BLaER1 treated with 17β-estradiol and CSF1 and Interleukin-3, amounts not matched to agents 10 nM and 100 nM (cell line): ENCODE measurements at regions not wholly inside any gene's neighbourhood (a gene's known extent, or its start where the extent isn't known, plus 50 kb on each side); places are given as distances from the start of the nearest gene placed in this dataset.

Experiments used
- H3K27ac ChIP-seq, 11 experiments: shearing (Covaris generic); formaldehyde crosslinking; 2 replicates each; pipeline ENCODE4 v1.8.1; 2022
- H3K27me3 ChIP-seq, 11 experiments: shearing (Covaris generic); formaldehyde crosslinking; 2 replicates each; pipeline ENCODE4 v1.8.1; 2022
- H3K36me3 ChIP-seq, 11 experiments: shearing (Covaris generic); formaldehyde crosslinking; 2 replicates each; pipeline ENCODE4 v1.8.1; 2022
- H3K4me1 ChIP-seq, 10 experiments: shearing (Covaris generic); formaldehyde crosslinking; 2 replicates each; pipeline ENCODE4 v1.8.1; 2022
- H3K4me2 ChIP-seq, 11 experiments: shearing (Covaris generic); formaldehyde crosslinking; 2 replicates each; pipeline ENCODE4 v1.8.1; 2022
- H3K4me3 ChIP-seq, 10 experiments: shearing (Covaris generic); formaldehyde crosslinking; 2 replicates each; pipeline ENCODE4 v1.8.1; 2022
- H3K9ac ChIP-seq, 11 experiments: shearing (Covaris generic); formaldehyde crosslinking; 2 replicates each; pipeline ENCODE4 v1.8.1; 2022
- H3K9me3 ChIP-seq, 11 experiments: shearing (Covaris generic); formaldehyde crosslinking; replicated peaks in 1 of 11; 2 replicates each; pipeline ENCODE4 v1.8.1; 2022
- H4K20me1 ChIP-seq, 11 experiments: shearing (Covaris generic); formaldehyde crosslinking; 2 replicates each; pipeline ENCODE4 v1.8.1; 2022
- Cebpa-rat ChIP-seq, 11 experiments: shearing (Covaris generic); IDR thresholded peaks; 2 replicates each; pipeline ENCODE4 v1.8.1; 2022

DNA sequence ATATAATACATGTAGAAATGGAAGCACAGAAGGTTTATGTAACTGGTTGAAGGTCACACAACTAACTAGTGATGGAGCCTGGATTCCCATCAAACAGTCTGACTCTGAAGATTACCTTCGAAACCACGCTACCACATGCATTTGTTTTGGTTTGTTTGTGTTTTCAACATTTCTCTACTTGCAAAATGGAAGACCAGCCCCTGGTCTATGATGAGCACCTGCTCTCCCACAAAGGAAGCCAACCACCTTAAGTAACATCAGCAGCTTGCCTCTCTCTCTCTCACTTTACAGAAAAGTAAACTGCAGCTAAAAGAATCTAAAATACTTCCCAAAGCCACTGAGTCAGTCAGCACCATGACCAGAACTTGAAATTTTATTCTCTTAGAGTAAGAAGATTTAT, 186.9 kb upstream of the TMPO start:
- Histone ChIP-seq H3K4me2 (no peak overlapping the region), H4K20me1 (no peaks in the 10 kb centered on the region), H3K9ac (no peak overlapping the region), H3K9me3 (peaks cover 0 to 21% (median 8%) of the 10 kb centered on the region in 11 experiments; a peak in 11 of 22 replicates), H3K4me1 (peaks cover 0 to 6% (median 0%) of the 10 kb centered on the region in 10 experiments; a peak in 5 of 20 replicates), H3K4me3 (no peak overlapping the region), H3K36me3 (peaks cover 0 to 14% (median 0%) of the 10 kb centered on the region in 11 experiments; a peak in 4 of 22 replicates), H3K27me3 (no peaks in the 10 kb centered on the region), H3K27ac (no peak overlapping the region)
- no peak for TF ChIP-seq Cebpa-rat (IDR thresholded peaks at IDR 0.05)

- no peak overlapping the region for H3K9ac ChIP-seq
- H3K4me1 ChIP-seq: peaks cover 0 to 5% (median 0%) of the 10 kb centered on the region in 10 experiments; a peak in 5 of 20 replicates
Observed at GRCh38 chr12:98329589-98329988, 185.8 kb upstream of the TMPO start.

GRCh38 chr12:98332642-98333041, 182.7 kb upstream of the TMPO start:
- TF ChIP-seq Cebpa-rat (IDR thresholded peaks at IDR 0.05): no peak
- no peaks in the 10 kb centered on the region for H3K4me1 ChIP-seq
- H3K4me3 ChIP-seq: no peak overlapping the region
- no peaks in the 10 kb centered on the region for H3K27me3 ChIP-seq
- no peak overlapping the region for H3K4me2 ChIP-seq
- no peak overlapping the region for H3K27ac ChIP-seq
- H3K36me3 ChIP-seq: peaks cover 0 to 5% (median 0%) of the 10 kb centered on the region in 11 experiments; a peak in 1 of 22 replicates
- no peaks in the 10 kb centered on the region for H3K9me3 ChIP-seq
- H4K20me1 ChIP-seq: no peaks in the 10 kb centered on the region
- no peak overlapping the region for H3K9ac ChIP-seq

More at GRCh38 chr12:98329589-98329988, 185.8 kb upstream of the TMPO start:
- Histone ChIP-seq H3K9me3 (peaks cover 0 to 11% (median 6%) of the 10 kb centered on the region in 11 experiments; a peak in 9 of 22 replicates), H3K4me3 (no peak overlapping the region), H3K27me3 (no peaks in the 10 kb centered on the region), H3K27ac (no peak overlapping the region), H4K20me1 (no peaks in the 10 kb centered on the region), H3K36me3 (peaks cover 0 to 13% (median 0%) of the 10 kb centered on the region in 11 experiments; a peak in 4 of 22 replicates), H3K4me2 (no peak overlapping the region)
- TF ChIP-seq Cebpa-rat (IDR thresholded peaks at IDR 0.05): no peak

- Histone ChIP-seq H3K4me2 (no peak overlapping the region), H3K9me3 (no peaks in the 10 kb centered on the region), H3K27ac (no peak overlapping the region), H4K20me1 (no peaks in the 10 kb centered on the region), H3K4me1 (no peaks in the 10 kb centered on the region), H3K4me3 (no peak overlapping the region), H3K27me3 (no peaks in the 10 kb centered on the region), H3K36me3 (peaks cover 0 to 5% (median 0%) of the 10 kb centered on the region in 11 experiments; a peak in 1 of 22 replicates), H3K9ac (no peak overlapping the region)
- no peak for TF ChIP-seq Cebpa-rat (IDR thresholded peaks at IDR 0.05)
Observed at GRCh38 chr12:98334768-98335167, 180.6 kb upstream of the TMPO start.

- Histone ChIP-seq H3K27me3 (no peaks in the 10 kb centered on the region), H3K27ac (no peak overlapping the region), H4K20me1 (no peaks in the 10 kb centered on the region), H3K9ac (no peak overlapping the region), H3K9me3 (peaks cover 0 to 13% (median 3%) of the 10 kb centered on the region in 11 experiments; a peak in 6 of 22 replicates), H3K4me2 (no peak overlapping the region), H3K36me3 (peaks cover 0 to 23% (median 0%) of the 10 kb centered on the region in 11 experiments; a peak in 4 of 22 replicates), H3K4me1 (no peaks in the 10 kb centered on the region), H3K4me3 (no peak overlapping the region)
- no peak for TF ChIP-seq Cebpa-rat (IDR thresholded peaks at IDR 0.05)
Observed at GRCh38 chr12:98341026-98341425, 174.4 kb upstream of the TMPO start.

- H3K9ac ChIP-seq: no peak overlapping the region
- H3K27ac ChIP-seq: no peak overlapping the region
- H3K36me3 ChIP-seq: peaks cover 0 to 23% (median 0%) of the 10 kb centered on the region in 11 experiments; a peak in 3 of 22 replicates
- H3K9me3 ChIP-seq: peaks cover 0 to 13% (median 5%) of the 10 kb centered on the region in 11 experiments; a peak in 6 of 22 replicates
- no peaks in the 10 kb centered on the region for H4K20me1 ChIP-seq
- no peak for TF ChIP-seq Cebpa-rat (IDR thresholded peaks at IDR 0.05)
- H3K4me2 ChIP-seq: no peak overlapping the region
- no peaks in the 10 kb centered on the region for H3K4me1 ChIP-seq
- no peak overlapping the region for H3K4me3 ChIP-seq
- no peaks in the 10 kb centered on the region for H3K27me3 ChIP-seq
Observed at GRCh38 chr12:98341732-98342131, 173.7 kb upstream of the TMPO start.

DNA sequence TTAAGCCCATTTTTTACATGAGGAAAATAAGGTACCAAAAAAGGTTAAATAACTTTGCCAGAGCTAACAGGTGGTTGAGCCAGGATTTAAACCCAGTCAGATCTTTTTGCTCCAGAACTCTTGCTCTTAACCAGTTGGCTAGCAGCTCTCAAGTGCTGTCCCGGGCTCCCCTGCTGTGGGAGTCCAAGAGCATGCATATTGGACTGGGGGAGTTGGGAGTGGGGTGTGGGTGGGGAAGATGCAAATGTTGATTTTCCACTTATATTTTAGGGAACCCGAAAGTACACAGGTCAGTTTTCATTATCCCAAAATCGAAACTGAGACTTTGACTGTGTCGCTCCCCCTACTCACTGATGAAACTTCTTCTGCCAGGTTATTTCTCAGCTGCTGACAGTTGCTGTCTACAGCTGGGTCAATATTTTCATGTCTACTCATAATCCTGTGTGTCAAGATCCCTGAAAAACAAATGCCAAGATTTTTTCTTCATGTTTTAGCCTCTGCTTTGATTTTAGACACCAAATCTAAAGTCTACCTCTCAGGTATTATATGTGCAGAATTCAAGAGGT, 172.3 kb upstream of the TMPO start:
- no peak overlapping the region for H3K4me3 ChIP-seq
- no peak for TF ChIP-seq Cebpa-rat (IDR thresholded peaks at IDR 0.05)
- H3K9ac ChIP-seq: no peak overlapping the region
- H3K4me2 ChIP-seq: no peak overlapping the region
- no peaks in the 10 kb centered on the region for H4K20me1 ChIP-seq
- no peak overlapping the region for H3K27ac ChIP-seq
- no peaks in the 10 kb centered on the region for H3K27me3 ChIP-seq
- peaks cover 0 to 23% (median 0%) of the 10 kb centered on the region in 11 experiments; a peak in 3 of 22 replicates for H3K36me3 ChIP-seq
- H3K4me1 ChIP-seq: no peaks in the 10 kb centered on the region
- peaks cover 0 to 13% (median 5%) of the 10 kb centered on the region in 11 experiments; a peak in 6 of 22 replicates for H3K9me3 ChIP-seq

DNA sequence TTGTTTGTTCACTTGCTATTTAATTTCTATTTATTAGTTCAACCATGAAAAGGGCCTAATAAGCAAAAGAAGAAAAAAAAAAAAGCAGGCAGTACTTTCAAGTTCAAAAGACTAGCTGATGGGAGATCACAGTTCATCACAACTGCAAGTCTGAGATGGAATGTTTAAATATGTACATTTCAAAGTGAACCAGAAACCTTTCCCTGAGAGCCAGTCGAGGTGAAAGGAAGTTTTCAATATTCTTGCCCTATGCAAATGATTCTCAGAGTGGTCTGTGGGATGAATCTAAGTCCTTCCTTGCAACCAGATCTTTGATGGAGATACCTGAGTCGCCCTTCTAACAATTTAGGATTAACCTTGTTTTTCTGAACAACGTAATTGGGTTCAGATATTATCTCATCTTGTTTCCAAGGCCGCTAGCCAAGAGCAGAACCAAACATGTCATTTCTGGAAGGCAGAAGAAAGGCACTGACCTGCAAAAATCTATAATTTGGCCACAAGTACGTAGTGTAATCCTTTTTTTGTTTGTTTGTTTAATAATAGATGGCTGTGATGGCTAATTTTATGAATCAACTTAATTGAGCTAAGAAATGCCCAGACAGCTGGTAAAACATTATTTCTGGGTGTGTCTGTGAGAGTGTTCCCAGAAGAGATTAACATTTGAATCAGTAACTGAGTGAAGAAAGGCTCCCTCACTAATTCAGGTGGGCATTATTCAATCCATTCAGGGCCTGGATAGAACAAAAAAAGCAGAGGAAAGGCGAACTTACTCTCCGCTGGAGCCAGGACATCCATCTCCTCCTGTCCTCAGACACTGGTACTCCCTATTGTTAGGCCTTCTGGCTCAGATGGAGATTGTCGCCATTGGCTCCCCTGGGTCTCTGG, 171.1 kb upstream of the TMPO start:
- Histone ChIP-seq H3K27me3 (no peaks in the 10 kb centered on the region), H3K9ac (no peak overlapping the region), H3K9me3 (peaks cover 0 to 13% (median 5%) of the 10 kb centered on the region in 11 experiments; a peak in 6 of 22 replicates), H3K36me3 (peaks cover 0 to 23% (median 0%) of the 10 kb centered on the region in 11 experiments; a peak in 3 of 22 replicates), H3K27ac (no peak overlapping the region), H4K20me1 (no peaks in the 10 kb centered on the region), H3K4me1 (no peaks in the 10 kb centered on the region), H3K4me3 (no peak overlapping the region), H3K4me2 (no peak overlapping the region)
- no peak for TF ChIP-seq Cebpa-rat (IDR thresholded peaks at IDR 0.05)

GRCh38 chr12:98345308-98345876, 170.0 kb upstream of the TMPO start:
- TF ChIP-seq Cebpa-rat (IDR thresholded peaks at IDR 0.05): no peak
- H3K27me3 ChIP-seq: no peaks in the 10 kb centered on the region
- no peak overlapping the region for H3K4me2 ChIP-seq
- peaks cover 0 to 13% (median 5%) of the 10 kb centered on the region in 11 experiments; a peak in 6 of 22 replicates for H3K9me3 ChIP-seq
- H4K20me1 ChIP-seq: no peaks in the 10 kb centered on the region
- H3K4me3 ChIP-seq: no peak overlapping the region
- peaks cover 0 to 23% (median 0%) of the 10 kb centered on the region in 11 experiments; a peak in 3 of 22 replicates for H3K36me3 ChIP-seq
- no peak overlapping the region for H3K27ac ChIP-seq
- no peaks in the 10 kb centered on the region for H3K4me1 ChIP-seq
- H3K9ac ChIP-seq: no peak overlapping the region
